HK-2 (cell line): ENCODE measurements at regions not wholly inside any gene's neighbourhood (a gene's known extent, or its start where the extent isn't known, plus 50 kb on each side); places are given as distances from the start of the nearest gene placed in this dataset.

Experiments
- DNase-seq: peaks from one replicate; pipeline ENCODE4 v3.0.0-alpha.2; 2018; ENCODE audit not compliant: unreplicated experiment

GRCh38 chr5:27316271-27316650 lies 277.9 kb upstream of the CDH9 start:
- no peak for DNase-seq

DNA sequence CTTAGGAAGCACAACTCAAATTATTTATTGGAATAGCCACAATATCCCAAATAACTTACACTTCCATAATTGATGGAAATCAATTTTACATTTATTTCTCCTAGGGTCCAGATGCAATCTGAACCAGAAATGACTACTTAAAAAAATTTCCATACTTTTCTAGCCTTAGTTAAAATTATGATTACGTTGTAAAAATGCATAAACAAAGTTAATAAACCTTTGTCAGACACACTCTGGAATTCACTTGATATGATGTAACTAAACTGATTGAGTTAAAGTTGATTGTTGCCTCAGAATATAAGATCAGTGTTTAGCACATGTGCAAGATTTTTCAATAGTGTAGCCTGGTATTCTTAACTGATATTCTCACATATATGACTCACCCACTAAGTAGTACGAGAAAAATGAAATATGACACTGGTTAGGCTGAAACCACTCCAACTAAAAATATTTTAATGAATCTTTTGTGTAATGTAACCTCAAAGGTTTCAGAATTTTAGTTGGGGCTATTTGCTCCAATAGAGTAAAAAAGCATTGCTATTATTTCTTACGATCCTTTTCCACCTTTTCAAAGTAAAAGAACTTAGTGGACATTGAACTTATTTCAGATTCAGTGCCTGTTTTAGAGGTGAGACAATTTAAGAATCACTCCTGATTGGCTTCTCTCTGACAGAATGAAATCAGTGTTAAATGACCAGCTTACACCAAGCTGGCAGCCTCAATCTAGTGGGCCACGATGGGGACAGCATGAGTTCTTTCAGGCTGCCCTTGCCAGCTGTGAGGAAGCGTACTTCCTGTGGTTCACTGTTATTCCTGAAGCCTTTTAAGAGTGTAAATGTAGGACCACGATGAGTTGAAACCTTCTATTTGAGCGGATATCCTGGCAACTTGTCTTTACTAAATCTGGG lies 277.2 kb upstream of the CDH9 start:
- no peak for DNase-seq

DNA sequence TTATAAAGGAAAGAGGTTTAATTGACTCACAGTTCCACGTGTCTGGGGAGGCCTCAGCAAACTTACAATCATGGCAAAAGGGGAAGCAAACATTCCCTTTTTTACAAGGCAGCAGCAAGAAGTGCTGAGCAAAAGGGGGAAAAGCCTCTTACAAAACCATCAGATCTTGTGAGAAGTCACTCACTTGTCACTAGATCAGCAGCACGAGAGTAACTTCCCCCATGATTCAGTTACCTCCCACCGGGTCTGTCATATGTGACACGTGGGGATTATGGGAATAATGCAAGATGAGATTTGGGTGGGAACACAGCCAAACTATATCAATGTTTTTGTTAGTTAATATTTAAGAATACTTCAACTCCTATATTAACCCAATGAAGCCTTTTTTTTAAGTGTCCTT lies 275.2 kb upstream of the CDH9 start:
- no peak for DNase-seq

- DNase-seq: no peak
Observed at GRCh38 chr5:27312291-27312893, 274.0 kb upstream of the CDH9 start.

GRCh38 chr5:27311544-27311943 lies 273.2 kb upstream of the CDH9 start:
- no peak for DNase-seq

GRCh38 chr5:27308153-27308552 lies 269.8 kb upstream of the CDH9 start:
- peak; percentile 31 for DNase-seq

DNA sequence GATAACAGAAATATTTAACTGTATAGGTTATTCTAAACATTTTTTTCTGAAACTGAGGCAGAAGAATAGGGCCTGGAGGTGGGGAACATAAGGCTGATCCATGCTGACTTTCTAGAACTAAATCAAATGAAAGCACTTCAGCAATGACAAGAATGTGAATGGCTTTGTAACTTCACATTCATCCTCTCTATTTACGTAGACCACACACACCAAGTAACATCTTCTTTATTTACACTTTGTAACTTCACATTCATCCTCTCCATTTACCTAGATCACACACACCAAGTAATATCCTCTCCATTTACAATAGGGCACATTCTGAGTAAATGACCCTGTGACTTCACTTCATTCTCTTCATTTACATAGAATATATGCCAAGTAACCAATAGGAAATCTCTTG lies 251.8 kb upstream of the CDH9 start:
- DNase-seq: no peak

DNA sequence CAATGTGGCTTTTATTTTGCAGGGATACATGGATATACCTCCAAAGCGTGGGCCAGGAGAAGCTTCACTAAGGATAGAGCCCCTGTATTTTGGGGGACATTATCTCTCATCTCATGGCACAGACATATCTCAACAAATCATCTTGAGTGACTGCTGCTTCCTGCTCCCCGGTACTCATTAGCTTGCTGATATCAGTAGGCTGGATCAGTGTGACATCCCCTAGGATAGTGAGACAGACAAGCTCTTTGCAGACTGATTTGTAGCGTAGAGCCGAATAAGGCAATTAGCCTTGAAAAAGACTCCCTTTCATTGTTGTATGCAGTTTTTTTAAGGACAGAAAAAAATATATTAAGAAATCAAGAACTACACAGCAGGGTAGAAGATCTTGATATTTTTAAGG lies 237.7 kb upstream of the CDH9 start:
- DNase-seq: no peak

- no peak for DNase-seq
Observed at GRCh38 chr5:27275345-27275744, 237.0 kb upstream of the CDH9 start.

DNA sequence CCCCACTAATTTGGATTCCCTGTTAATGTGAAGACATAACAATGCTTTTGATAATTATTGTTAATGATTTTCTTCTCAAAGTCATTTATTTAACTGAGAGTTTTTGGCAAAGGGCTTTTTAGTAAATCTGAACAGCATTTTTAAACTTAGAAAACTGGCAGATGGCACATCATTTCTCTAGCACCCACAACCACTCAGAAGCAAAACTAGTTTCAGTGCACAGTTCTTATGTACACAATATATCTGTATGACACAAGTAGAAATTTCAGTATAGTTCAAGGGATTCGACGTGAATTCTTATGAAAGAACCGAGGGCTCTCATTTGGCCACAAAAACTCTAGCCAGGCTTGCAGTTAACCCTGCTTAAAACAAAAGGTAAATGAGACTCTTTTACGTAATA lies 231.4 kb upstream of the CDH9 start:
- no peak for DNase-seq

DNA sequence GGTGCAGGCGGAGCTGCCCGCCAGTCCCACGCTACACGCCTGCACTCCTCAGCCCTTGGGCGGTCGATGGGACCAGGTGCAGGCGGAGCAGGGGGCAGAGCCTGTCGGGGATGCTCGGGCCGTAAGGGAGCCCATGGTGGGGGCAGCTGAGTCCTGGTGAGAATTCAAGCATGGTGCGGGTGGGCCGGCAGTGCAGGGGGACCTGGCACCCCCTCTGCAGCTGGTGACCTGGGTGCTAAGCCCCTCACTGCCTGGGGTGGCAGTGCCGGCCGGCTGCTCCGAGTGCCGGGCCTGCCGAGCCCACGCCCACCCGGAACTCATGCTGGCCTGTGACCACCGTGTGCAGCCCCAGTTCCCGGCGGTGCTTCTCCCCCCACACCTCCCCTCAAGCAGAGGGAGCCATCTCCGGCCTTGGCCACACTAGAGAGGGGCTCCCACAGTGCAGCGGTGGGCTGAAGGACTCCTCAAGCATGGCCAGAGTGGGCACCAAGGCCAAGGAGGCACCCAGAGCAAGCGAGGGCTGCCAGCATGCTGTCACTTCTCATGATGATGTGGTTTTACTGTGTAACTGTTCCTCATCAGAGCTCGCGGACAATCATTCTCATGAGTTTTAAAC lies 228.9 kb upstream of the CDH9 start:
- no peak for DNase-seq

DNA sequence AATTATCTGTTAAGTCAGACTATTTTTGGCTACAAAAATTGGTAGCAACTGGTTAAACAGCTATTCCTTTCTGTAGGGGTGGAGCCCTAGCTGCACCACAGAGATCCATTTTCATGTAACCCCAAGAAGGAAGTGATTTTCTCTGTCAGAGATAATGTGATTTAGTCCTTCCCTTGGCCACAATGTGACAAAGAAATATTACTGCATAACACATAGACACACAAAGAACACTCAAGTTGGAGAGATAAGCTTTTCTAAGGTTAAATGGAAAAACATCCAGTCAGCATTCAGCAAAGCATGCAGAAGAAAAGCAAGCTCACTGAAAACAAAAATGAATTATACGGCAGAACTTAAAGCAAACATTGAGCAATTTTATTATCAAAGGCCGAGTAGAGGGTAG lies 227.8 kb upstream of the CDH9 start:
- no peak for DNase-seq

DNA sequence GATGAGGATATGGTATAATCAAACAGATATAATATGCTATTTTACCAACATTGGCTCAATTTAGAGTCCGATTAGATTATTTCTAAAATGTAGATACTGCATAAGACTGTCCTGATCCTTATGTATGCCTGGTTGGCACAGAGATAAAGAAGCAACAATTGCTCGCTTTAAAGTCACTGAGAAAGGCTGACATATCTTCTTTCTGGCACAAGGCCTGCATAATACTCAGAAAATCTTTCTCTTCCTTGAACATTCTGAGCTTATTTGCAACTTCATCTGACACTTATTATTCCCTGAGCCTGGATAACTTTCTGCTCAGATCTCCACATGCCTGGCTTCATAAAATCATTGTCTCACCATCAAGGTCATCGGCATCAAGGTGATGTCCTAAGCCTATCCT lies 219.3 kb upstream of the CDH9 start:
- no peak for DNase-seq

GRCh38 chr5:27252911-27253310 lies 214.5 kb upstream of the CDH9 start:
- no peak for DNase-seq

GRCh38 chr5:27242258-27242626 lies 203.9 kb upstream of the CDH9 start:
- no peak for DNase-seq

DNA sequence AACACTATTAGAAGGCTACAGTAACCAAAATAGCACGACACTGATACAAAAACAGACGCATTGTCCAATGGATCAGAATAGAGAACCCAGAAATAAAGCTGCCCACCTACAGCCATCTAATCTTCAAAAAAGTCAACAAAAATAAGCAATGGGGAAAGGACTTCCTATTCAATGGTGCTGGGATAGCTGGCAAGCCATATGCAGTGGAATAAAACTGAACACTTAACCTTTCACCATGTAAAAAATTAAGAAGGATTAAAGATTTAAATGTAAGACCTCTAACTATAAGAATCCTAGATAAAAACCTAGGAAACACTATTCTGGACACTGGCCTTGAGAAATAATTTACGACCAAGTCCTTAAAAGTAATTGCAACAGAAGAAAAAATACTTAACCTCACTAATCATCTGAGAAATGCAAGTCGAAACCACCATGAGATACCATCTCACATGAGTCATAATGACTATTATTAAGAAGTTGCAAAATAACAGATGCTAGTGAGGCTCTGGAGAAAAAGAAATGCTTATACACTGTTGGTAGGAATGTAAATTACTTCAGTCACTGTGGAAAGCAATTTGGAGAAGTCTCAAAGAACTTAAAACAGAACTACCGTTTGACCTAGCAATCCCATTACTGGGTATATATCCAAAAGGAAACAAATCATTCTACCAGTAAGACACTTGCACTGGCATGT lies 203.3 kb upstream of the CDH9 start:
- DNase-seq: no peak

GRCh38 chr5:27240791-27241190 lies 202.4 kb upstream of the CDH9 start:
- no peak for DNase-seq

DNA sequence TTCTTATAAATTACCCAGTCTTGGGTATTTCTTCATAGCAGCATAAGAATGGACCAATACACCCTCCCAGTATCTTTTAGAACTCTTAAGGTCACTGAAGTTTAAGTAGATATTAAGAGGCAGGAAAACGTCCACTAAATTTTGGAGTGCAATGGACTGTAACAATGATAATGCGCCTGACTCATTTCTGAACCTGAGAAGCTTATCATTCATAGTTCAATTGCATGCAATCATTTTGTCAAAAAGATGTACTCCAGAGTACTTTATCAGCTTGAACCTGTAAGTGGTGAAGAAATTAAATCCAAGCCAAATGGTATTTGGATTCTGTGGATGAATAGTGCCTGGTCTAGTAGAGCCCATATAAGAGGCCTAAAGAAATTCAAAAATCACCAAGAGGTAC lies 196.5 kb upstream of the CDH9 start:
- DNase-seq: no peak

DNA sequence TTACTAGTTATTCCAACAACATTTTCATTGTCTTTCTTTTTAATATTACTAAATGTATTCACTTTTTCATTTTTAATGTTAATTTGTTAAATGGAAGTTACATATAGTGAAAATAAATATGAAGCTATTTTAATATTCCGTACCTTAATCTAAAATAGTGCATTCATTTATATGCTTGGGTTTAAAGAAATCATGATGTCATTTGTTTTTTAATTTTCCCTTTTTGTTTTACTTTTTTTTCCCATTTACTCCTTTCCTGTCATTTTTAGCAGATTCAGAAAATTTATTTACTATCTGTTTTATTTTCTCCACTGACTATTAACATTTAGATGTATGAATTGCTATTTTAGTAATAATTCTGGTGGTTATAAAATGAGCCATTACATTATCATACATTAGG lies 183.0 kb upstream of the CDH9 start:
- no peak for DNase-seq

GRCh38 chr5:27220752-27221151 lies 182.4 kb upstream of the CDH9 start:
- DNase-seq: no peak

GRCh38 chr5:27217977-27218376 lies 179.6 kb upstream of the CDH9 start:
- DNase-seq: no peak

DNA sequence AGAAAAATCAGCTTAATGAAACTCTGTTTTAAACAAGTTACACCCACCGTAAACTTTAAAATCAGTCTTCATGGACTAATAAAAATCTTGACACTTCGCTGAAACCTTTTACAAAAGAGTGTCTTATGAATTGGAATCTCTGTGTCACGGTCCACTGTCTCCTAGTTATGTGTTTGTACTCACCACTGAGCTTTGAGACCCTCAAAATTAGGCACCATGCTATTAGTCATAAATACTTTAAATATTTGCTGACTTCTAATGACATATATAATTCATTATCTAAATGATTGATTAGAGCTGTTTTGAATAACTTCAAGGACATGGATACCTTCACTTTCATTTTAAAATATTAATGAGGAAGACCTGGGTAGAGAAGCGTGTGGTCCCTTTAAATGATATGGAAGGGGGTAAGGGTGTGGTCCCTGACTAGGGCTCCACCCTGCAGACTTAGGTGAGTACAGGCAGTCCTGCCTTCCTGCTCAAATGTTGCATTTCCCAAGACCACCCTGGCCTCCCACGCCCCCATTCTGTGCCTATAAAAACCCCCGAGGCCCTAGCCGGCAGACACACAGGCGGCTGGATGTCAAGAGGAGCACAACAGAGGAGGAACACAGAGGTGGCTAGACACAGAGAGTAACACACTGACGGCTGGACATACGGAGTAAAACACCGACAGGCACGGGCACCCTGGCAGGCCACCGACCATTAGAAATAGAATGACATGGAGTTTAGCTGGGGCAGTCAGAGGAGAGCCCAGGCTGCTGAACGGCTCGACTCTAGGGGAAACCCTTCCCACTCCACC lies 179.0 kb upstream of the CDH9 start:
- no peak for DNase-seq
